Gastroesophageal sphincter (tissue), 3 donors: ENCODE measurements at regions not wholly inside any gene's neighbourhood (a gene's known extent, or its start where the extent isn't known, plus 50 kb on each side); places are given as distances from the start of the nearest gene placed in this dataset.

ENCODE experiments used
- POLR2A ChIP-seq, 2 donors: fragments of 450-650 bp; IDR thresholded peaks; one replicate each; pipeline ENCODE4 v1.6.1; 2017; ENCODE audit warnings: antibody characterized with exemption in 2 of 2, mild to moderate bottlenecking in 2 of 2, moderate library complexity in 1 of 2
- POLR2AphosphoS5 ChIP-seq: sonication (generic); formaldehyde crosslinking; IDR thresholded peaks from one replicate; pipeline ENCODE4 v1.6.1; 2017; ENCODE audit warnings: antibody characterized with exemption
- TF ChIP-seq, protein P1 (sequence below), 4 experiments: fragments of 200-600 bp in 2 of 4; fragments of 450-650 bp in 2 of 4; sonication (generic) in 1 of 4; IDR thresholded peaks; one replicate each; pipeline ENCODE4 v1.5.1; 2017 to 2019; ENCODE audit warnings: antibody characterized with exemption in 4 of 4, mild to moderate bottlenecking in 2 of 4, moderate library complexity in 2 of 4

DNA sequence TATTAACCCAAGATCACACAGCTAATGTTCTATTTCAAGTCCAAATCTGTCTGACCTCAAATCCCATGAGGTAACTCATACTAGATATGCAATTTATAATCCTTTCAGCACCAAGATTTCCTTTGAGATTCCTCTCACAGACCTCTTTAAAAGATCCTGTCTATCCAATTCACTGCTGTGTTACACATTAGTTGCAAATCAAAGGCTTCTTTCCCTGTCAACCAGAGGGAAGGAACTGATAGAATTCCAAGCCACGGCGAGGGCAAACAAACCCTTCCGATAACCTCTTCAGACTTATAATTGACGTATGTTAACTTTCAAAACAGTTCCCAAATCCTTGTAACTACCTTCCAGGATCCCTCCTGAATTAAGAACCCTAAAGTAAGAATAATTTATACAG, 168.9 kb downstream of the DRD1 start:
- TF ChIP-seq, protein P1, sequence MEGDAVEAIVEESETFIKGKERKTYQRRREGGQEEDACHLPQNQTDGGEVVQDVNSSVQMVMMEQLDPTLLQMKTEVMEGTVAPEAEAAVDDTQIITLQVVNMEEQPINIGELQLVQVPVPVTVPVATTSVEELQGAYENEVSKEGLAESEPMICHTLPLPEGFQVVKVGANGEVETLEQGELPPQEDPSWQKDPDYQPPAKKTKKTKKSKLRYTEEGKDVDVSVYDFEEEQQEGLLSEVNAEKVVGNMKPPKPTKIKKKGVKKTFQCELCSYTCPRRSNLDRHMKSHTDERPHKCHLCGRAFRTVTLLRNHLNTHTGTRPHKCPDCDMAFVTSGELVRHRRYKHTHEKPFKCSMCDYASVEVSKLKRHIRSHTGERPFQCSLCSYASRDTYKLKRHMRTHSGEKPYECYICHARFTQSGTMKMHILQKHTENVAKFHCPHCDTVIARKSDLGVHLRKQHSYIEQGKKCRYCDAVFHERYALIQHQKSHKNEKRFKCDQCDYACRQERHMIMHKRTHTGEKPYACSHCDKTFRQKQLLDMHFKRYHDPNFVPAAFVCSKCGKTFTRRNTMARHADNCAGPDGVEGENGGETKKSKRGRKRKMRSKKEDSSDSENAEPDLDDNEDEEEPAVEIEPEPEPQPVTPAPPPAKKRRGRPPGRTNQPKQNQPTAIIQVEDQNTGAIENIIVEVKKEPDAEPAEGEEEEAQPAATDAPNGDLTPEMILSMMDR (IDR thresholded peaks at IDR 0.05): no peak
- TF ChIP-seq POLR2A (IDR thresholded peaks at IDR 0.05): no peak
- no peak for TF ChIP-seq POLR2AphosphoS5
